Germinal center (tissue), 1 donor: ENCODE measurements at regions not wholly inside any gene's neighbourhood (a gene's known extent, or its start where the extent isn't known, plus 50 kb on each side); places are given as distances from the start of the nearest gene placed in this dataset.

ENCODE experiments used
- DNase-seq: peaks from one replicate; pipeline ENCODE4 v3.0.0; 2012; ENCODE audit warnings: mixed read lengths, low spot score

DNA sequence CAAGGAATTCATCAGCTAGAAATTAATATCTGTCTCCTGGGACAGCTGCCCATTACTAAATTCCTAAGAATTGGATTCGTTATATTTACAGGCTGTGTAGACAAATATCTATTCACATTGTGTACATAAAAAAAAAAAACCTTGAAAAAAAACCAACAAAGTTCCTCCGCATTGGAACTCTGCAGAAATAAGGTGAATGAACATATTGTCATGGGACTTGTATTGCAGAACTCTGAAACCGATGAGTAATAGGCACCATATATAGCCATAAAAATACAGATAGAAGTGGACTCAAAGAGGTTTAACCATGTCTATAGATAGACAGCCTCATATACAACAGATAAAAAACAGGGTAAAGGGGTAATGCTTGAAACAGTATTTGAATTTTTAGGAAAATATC lies 909.9 kb upstream of the CHAC2 start:
- no peak for DNase-seq

DNA sequence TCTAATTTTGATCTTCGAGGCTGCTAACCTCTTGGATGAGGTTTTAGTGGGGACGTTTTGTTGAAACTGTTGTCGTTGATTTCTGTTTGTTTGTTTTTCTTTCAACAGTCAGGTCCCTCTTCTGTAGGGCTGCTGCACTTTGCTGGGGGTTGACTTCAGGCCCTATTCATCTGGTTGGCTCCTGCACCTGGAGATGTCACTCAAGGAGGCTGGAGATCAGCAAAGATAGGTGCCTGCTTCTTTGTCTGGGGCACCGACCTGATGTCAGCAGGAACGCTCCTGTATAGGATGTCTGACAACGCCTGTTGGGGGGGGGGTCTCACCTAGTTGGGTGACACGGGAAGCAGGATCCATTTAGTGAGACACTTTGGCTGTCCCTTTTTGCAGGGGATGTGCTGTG lies 915.6 kb upstream of the CHAC2 start:
- DNase-seq: no peak

DNA sequence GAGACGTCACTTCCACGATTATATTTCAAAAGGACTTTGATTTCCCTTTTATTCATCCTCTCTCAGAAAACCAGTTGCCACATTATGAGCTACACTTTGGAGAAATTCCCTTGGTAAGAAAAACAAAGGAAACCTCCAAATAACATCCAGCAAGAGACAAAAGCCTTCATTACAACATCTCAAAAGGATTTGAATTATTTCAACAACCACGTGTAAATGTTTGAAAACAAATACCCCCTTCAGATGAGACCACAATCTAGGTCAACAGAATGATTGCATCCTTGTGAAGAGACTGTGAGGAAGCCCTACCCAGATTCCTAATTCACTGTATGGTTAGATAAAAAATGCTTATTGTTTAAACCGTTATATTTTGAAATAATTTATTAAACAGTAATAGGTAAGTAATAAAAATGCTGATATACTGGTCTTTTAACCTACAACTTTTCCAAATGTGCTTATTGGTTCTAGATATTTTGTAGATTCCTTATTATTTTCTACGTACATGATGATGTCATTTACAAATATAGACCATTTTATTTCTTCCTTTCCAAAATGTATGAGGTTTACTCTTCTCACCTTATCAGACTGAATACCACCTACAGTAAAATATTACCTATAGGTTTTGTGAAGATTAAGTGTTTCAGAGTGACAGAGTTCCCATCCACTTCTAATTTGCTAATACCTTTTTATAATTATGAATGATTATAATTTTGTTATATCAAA lies 922.7 kb upstream of the CHAC2 start:
- no peak for DNase-seq

DNA sequence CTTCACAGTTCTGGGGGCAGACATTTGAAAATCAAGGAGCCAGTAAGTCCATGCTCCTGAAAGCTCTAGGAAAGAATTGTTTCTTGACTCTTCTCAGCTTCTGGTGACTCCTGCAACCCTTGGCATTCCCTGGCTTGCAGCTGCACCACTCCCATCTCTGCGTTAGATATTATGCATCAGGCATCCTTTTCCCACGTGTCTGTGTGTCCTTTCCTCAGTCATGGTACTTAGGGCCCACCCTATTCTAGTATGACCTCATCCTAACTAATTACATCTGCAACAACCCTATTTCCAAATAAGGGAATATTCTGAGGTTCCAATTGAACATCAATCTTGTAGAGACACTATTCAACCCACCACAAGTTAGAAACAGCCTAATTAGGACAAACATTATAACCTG lies 931.7 kb upstream of the CHAC2 start:
- no peak for DNase-seq

DNA sequence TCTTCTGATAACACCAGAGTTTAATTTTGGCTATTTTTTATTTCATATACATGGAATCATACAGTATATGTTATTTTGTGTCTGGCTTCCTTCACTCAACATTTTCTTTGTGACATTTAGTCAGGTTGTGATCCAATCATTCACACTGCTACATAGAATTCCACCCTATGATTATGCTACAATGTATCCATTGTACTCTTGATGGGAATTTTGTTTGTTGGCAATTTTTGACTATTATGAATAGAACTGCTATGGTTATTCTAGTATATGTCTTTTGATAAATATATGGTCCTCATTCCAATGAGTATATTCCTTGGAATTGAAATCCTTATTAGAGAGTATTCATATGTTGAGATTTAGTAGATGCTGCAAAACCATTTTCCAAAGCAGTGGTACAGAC lies 936.4 kb upstream of the CHAC2 start:
- no peak for DNase-seq

DNA sequence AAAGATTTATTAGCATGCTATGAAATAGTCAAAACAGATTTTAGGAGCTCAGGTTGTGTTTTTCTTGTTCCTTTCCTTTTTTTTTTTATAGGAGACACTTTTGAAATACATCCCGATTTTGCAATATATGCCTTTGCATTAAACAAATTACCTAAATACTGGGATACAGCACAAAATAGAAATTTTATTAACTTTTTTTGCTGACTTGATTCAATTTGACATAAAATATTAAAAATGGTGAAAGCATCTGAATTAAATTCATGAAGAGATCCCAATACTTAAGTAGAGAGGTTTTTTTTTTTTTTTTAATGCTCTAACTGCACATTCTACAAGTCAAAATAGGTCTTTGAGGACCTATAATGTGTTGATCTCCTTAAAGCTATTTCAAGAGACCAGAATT lies 939.5 kb upstream of the CHAC2 start:
- no peak for DNase-seq

DNA sequence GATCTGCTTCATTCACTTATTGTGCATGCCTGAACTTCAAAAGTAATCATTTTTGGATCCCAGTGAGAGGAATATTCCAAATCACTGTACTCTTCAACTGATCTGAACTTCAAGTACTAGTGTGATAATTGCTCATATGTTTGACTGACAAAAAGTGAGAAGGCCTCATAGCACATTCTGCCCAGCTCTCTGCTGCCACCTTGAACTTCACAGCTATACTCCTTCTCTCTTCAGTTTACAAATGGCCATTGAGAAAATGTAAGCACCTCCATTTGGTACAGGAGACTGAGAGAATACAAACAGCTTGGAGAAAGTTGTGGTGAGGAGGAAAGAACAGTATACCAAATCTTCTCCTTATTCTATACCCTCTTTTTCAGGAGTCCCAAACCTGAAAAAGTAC lies 946.0 kb upstream of the CHAC2 start:
- DNase-seq: no peak

DNA sequence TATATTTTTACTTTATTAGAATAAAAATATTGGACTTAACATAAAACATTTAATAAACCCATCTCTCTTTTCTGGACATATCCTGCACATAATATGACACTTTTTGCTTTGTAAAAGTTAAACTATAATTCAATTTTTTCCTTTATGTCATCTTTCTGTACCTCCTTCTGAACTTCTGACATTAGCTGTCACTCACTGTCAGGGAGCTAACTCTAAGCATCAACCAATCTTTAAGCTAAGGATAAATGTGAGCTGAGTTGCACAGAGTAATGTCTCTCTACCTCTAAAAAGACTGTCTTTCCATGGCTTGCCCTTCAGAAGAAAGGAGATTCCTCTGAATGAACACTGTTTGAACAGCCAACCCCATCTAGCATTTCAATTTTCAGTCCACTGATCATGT lies 948.6 kb upstream of the CHAC2 start:
- no peak for DNase-seq

DNA sequence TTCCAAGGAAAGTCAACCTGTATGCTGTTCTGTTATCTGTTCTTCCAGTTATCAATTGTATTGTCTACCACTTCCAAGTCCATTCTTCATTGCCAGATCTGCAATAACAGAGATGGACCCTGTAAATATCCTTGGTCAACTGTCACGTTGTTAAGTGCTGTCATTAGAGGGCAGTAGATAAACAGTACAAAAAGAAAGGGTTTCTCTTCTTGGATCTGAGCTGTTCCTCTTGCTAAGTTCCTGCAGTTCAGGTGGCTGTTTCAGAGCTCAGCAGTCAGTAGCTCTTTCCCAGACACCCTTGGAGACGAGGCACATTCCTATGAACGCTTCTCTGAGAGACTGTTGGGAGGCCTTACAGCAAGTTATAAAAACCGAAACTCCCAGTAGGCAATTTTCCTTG lies 957.1 kb upstream of the CHAC2 start:
- no peak for DNase-seq

DNA sequence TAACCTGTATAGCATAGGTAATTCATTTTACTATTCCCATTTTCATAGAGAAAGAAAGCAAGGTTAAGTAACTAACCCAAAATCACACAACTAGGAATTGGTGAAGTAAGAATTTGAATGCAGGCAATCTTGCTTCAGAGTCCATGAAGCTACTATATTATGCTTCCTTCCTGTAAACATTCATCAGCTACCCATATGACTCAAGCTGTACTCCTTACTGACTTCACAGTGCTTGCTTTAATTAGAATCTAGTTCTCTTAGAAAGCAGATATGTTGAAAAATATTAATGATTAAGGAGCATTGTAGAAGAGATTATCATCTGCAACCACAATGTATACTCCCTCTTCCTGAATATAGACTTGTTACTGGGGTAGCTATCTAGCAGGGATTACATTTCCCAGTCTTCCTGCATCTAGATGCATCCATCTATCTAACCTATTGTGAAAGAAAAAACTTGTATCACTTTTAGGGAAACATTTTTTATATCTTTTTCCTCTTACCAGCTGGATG lies 961.6 kb upstream of the CHAC2 start:
- no peak for DNase-seq

DNA sequence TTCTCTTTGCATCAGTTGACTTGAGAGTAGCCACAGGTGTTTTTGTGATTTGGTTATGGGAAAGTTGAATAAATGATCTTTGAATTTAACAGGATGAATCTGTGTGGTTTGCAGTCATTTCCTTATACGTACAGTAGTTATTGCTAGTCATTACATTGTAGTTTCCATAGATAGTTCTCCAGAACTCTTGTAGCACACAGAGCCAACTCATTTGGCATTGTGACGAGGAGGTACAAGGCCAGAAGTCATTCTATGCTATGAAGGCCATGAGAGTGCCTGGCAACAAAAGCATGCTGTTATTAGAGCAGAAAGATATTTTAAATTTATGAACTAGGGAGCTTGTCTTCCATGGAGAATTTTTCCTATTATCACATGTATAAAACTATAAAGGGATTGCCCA lies 973.0 kb upstream of the CHAC2 start:
- no peak for DNase-seq

DNA sequence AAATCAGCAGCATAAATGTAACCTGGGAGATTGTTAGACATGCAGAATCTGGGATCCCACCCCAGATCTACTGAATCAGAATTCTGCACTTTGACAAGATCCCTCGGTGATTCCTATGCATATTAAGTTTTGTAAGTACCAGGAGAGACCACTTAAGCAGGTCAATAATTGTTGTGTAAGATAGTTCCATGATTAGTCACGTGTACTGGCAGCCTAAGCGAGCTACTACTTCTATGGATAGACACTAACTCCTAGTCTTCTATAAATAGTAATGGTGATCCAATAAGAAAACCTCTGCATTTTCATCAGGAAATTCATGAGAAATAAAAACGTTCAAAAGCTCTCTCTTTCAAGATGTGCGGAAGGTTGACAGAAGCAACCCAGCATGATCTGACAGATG lies 988.2 kb upstream of the CHAC2 start:
- no peak for DNase-seq

DNA sequence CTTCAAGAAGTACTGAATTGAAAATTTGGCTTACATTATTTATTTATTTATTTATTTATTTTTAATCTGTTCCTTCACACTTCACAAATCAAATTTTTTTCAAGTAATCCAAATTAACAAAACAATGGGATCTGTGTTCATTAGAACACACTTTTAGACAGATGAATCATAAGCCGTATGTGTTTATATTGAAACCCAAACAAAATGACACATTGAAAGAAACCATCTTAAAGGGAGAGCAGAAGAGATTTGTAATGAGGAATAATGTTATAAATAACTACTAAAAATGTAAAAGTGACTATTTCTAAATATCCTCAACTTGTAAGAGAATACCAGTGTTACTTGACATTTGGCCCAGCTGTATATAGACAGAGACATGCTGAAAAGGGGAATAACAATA lies 991.0 kb upstream of the CHAC2 start:
- DNase-seq: no peak

DNA sequence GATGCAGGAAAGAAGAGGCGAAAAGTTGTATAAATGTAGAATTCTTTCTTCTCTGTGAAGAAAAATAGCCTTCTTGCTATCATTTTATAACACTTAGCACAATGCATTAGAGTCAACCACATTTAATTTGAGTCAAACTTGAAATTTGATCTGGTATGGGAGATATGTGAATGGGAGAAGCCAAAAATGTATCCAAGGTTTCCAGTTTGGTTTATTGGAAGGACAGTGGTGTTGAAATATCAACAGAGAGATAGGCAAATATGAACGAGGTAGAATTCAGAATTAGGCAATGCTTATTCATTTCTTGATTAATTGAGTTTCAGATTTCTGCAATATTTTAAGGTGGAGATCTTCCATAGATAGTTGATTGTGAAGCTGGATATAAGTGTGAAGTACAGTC lies 991.9 kb upstream of the CHAC2 start:
- no peak for DNase-seq

DNA sequence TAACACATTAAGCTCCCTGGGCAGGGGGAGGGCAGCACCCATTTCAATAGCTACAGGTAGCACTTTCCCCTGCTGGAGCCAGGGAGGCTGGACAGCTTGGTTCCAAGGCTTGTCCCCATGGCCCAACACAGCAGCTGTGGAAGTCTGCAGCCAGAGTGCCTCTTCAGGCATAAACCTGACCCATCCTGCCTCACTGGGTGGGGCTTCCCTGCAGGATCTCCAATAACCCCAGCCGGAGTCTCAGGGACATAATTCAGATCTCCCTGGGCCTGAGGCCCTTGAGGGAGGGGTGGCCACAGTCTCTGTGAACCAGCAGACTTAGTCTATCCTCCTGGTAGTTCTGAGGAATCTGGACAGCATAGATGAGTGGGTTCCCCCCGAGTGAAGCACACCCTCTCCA lies 1001.9 kb upstream of the CHAC2 start:
- no peak for DNase-seq

DNA sequence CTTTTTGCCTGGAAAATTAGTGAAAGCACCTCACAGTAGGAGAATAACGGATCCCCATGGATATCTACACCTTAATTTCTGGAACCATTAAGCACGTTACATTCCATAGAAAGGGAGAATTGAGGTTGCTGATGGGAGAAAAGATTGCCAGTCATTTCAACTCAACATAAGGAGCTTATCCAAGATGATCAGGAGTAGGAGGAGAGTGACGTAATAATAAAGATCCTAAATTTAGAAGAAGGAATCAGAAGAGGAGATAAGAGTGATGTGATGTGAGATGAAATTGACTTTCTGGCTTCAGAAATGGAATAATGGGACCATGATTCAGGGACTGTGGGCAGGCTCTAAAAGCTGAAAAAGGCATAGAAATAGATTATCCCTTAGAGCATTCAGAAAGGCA lies 1017.8 kb upstream of the CHAC2 start:
- DNase-seq: no peak

DNA sequence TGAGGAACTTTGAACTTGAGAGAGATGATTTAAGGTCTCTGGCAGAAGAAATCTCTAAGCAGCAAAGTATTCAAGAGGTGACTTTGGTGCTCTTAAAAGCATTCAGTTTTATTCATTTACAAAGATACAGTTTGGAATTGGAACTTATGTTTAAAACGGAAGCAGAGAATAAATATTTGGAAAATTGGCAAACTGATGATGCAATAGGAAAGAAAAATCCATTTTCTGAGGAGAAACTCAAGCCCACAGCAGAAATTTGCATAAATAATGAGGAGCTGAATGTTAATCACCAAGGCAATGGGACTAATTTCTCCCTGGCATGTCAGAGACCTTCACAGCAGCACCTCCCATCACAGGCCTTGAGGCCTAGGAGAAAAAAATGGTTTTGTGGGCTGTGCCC lies 1022.5 kb upstream of the CHAC2 start:
- DNase-seq: no peak

DNA sequence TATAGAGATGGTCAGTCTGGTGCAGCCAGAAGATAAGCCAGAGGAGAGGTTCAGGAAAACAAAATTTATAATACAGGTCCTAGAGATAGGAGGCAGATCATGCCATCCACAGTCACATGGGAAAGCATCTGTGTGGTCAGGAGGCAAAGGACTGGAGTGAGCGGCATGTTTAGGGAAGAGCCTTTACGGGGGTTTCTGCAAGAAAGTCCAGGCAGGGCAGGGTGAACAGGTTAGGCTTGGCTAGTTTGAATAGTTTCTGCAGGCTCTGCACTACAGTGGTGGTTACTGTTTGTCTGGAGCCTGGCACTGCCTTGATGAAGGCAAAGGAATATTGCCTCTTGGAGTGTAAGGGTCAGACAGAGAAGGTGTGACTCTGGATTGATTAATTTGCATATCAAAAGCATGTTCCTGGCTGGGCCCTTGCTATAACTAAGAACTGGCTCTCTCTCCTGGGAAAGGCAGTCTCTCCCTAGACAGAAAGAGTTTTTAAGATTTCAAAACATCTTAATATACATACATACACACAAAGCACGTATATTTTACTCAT lies 1034.7 kb upstream of the CHAC2 start:
- DNase-seq: no peak

DNA sequence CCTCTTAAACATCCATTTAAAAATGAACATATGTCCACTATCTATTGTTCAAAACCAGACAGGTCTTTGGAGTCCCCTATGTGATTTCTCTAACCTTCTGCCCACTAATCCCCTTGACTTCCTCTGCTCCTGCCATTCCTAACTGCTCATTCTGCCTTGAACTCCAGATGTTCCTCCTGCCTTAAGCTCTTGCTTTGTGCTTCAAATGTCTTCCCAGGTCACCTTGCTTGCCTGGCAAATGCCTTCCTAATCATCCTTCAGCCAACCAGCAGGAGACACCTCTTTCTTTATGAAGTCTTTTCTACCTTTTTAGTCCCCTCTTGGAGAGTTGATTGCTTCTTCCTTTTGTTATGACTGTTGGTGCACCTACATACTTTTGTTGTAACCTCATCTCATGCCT lies 1043.0 kb upstream of the CHAC2 start:
- DNase-seq: no peak

DNA sequence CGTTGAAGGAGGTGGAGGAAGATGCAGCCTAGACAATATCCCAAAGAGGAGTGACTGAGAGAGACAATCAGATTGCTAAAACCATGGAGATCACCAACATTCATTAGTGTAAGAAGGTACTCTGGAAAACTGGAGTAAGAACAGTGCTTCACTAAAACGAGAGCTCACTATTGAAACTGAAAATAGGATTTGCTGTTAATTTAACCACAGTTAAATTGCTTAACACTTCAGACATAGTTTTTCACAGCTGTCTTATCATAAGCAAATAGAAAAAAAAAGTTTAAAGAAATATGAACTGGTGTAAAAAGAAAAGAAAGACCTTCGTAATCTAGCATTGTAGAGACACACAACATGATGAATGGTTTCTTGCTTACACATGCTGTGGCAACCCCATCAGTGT lies 1049.8 kb upstream of the CHAC2 start:
- no peak for DNase-seq

DNA sequence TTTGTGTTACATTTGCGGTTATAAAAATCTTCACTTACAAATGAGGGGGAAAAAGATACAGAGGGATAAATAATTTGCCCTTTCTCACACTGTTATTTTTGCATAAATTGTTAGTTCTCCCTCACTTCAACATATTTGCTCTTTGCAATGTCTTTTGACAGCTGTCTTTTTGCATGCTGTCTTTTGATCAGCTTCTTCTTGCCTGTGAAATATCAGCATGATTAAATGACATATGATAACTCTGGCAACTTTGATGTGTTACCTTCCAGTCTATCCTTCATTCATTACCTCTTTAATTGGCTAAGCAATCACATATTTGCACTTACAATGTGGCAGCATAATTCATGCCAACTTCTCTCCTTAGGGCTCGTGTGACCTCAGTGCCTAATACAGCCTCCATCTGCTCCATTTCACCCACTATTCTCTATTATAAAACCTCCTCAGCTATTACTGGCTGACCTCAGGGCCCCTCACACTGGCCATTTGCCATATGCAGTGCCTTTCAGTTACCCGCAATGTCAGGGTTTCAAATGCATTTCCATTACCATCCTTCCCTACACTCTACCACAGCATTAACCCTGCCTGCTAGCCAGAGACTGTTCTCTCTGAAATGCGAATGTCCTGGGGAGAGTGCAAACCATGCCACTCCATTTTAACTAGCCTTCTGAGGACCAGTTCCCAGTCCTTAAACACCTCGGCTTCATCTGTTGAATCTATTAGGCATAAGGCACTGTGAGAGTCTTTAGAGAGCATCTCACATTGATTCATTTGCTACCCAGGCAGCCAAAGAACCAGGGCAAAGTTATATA lies 1056.6 kb upstream of the CHAC2 start:
- DNase-seq: no peak

DNA sequence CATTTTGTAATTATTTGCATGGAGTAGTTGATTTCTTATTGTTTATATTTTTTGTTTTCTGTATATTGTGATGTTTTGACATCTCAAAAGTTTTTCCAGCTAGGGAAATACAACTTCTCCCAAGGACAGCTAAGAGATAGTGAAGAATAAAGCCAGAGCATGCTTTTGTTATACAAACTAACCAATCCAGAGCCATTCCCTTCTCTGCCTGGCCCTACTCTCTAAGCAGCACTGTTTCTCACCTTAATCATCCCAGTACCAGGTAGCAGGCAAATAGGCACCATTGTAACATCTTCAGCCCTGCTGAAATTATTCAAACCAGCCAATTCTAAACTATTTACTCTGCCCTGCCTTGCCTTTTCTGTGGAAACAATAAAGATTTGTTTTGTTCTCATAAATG lies 1063.4 kb upstream of the CHAC2 start:
- DNase-seq: no peak

DNA sequence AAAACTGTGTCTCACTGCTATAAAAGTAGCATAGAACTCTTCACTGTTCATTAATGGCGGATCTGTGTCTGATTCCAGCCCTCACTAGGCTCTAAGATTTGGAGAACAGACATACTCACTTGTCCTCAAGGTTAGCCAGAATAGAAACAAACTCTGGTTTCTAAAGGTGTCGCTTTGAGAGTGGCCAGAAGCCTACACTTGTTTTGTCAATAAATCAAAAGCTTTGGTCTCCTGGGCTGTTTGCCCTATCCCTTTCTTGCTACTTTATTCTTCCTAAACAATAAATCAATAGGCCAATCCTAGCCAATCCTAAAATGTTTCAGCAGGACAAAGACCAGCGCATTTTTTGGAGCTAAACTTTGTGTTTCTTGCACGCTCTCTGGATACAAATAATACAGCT lies 1064.6 kb upstream of the CHAC2 start:
- no peak for DNase-seq
